Testis (tissue), 2 donors: ENCODE measurements at regions not wholly inside any gene's neighbourhood (a gene's known extent, or its start where the extent isn't known, plus 50 kb on each side); places are given as distances from the start of the nearest gene placed in this dataset.

Experiments used
- POLR2A ChIP-seq: fragments of 450-650 bp; IDR thresholded peaks from one replicate; pipeline ENCODE4 v1.6.1; 2017; ENCODE audit warnings: antibody characterized with exemption, mild to moderate bottlenecking, moderate library complexity
- TF ChIP-seq, protein P1 (sequence below), 3 experiments: fragments of 450-650 bp in 2 of 3; fragments of 200-600 bp in 1 of 3; sonication (generic) in 1 of 3; IDR thresholded peaks; one replicate each; pipeline ENCODE4 v1.5.1; 2016 to 2019; ENCODE audit warnings: antibody characterized with exemption in 3 of 3, mild to moderate bottlenecking in 2 of 3, moderate library complexity in 1 of 3

DNA sequence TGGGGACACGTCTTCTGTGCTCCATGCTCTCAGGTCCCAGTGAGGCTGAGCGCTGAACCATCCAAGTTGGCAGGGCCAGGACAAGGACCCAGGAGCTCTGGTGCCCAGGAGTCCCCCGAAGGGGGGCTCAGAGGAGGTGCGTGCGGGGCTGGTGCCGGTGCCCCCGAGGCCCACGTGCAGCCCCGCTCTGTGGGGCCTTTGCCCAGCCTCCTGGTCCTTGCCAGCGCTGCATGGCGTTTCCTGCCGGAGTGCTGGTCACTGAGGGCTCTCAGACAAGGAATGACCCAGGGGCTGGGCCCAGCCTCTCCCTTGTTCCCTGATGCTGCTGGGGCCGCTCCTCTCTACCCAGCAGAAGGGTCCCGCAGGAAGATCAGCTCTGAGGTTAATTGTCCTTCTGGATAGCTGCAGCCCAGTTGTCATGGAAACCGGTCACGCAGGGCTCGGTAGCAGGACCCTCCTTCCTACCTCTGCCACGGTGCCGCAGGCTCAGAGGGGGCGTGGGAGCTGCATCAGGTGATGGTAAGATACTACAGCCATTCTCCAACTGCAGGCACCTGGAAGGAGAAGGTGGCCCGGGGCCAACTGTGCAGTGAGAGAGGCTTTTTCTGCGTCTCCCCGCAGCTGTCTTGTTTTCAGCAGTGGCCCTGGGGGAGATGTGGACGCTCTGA is 64.5 kb downstream of the RRM2 start:
- no peak for TF ChIP-seq POLR2A
- TF ChIP-seq, protein P1, sequence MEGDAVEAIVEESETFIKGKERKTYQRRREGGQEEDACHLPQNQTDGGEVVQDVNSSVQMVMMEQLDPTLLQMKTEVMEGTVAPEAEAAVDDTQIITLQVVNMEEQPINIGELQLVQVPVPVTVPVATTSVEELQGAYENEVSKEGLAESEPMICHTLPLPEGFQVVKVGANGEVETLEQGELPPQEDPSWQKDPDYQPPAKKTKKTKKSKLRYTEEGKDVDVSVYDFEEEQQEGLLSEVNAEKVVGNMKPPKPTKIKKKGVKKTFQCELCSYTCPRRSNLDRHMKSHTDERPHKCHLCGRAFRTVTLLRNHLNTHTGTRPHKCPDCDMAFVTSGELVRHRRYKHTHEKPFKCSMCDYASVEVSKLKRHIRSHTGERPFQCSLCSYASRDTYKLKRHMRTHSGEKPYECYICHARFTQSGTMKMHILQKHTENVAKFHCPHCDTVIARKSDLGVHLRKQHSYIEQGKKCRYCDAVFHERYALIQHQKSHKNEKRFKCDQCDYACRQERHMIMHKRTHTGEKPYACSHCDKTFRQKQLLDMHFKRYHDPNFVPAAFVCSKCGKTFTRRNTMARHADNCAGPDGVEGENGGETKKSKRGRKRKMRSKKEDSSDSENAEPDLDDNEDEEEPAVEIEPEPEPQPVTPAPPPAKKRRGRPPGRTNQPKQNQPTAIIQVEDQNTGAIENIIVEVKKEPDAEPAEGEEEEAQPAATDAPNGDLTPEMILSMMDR (IDR thresholded peaks at IDR 0.05) = no peak
